HepG2 (cell line): ENCODE measurements at regions not wholly inside any gene's neighbourhood (a gene's known extent, or its start where the extent isn't known, plus 50 kb on each side); places are given as distances from the start of the nearest gene placed in this dataset.

Experiments
- CSRNP2 ChIP-seq: sonication (generic); formaldehyde crosslinking; conservative IDR thresholded peaks from 2 replicates; pipeline ENCODE4 v1.8.0; 2022; ENCODE audit warnings: low read depth, missing genetic modification reagents
- NFE2L1 ChIP-seq: sonication (generic); formaldehyde crosslinking; IDR thresholded peaks from 2 replicates; pipeline ENCODE4 v1.4.0; 2020; ENCODE audit warnings: missing genetic modification reagents, mild to moderate bottlenecking, borderline replicate concordance
- RXRA ChIP-seq: sonication (generic); formaldehyde crosslinking; IDR thresholded peaks from 2 replicates; pipeline ENCODE4 v1.5.1; 2020; ENCODE audit warnings: missing genetic modification reagents
- SKIL ChIP-seq: sonication (generic); formaldehyde crosslinking; IDR thresholded peaks from 2 replicates; pipeline ENCODE4 v1.8.0; 2022; ENCODE audit warnings: missing genetic modification reagents, mild to moderate bottlenecking, moderate library complexity, borderline replicate concordance
- TAF1 ChIP-seq: sonication (generic); formaldehyde crosslinking; IDR thresholded peaks from 2 replicates; pipeline ENCODE4 v1.4.0; 2020; ENCODE audit warnings: missing genetic modification reagents
- THAP8 ChIP-seq: sonication (generic); formaldehyde crosslinking; IDR thresholded peaks from 2 replicates; pipeline ENCODE4 v1.5.1; 2020; ENCODE audit warnings: missing genetic modification reagents, mild to moderate bottlenecking, borderline replicate concordance
- ZBTB26 ChIP-seq: IDR thresholded peaks from 2 replicates; pipeline ENCODE4 v1.6.1; 2016; ENCODE audit warnings: missing compliant biosample characterization, missing genetic modification reagents, borderline replicate concordance
- ZBTB3 ChIP-seq: sonication (generic); formaldehyde crosslinking; IDR thresholded peaks from 2 replicates; pipeline ENCODE4 v1.4.0; 2020; ENCODE audit warnings: low read depth, mild to moderate bottlenecking, moderate library complexity, missing genetic modification reagents, borderline replicate concordance
- ZBTB7B ChIP-seq: sonication (generic); formaldehyde crosslinking; IDR thresholded peaks from 2 replicates; pipeline ENCODE4 v1.4.0; 2020; ENCODE audit warnings: missing genetic modification reagents
- ZNF280B ChIP-seq: sonication (generic); formaldehyde crosslinking; IDR thresholded peaks from 2 replicates; pipeline ENCODE4 v1.5.0; 2020; ENCODE audit warnings: missing genetic modification reagents, mild to moderate bottlenecking, borderline replicate concordance
- ZNF280D ChIP-seq: sonication (generic); formaldehyde crosslinking; IDR thresholded peaks from 2 replicates; pipeline ENCODE4 v1.5.1; 2020; ENCODE audit warnings: mild to moderate bottlenecking, missing genetic modification reagents
- ZNF446 ChIP-seq: sonication (generic); formaldehyde crosslinking; IDR thresholded peaks from 2 replicates; pipeline ENCODE4 v1.5.0; 2020; ENCODE audit warnings: mild to moderate bottlenecking, missing genetic modification reagents
- ZNF558 ChIP-seq: sonication (generic); formaldehyde crosslinking; IDR thresholded peaks from 2 replicates; pipeline ENCODE4 v1.9.0; 2022; ENCODE audit warnings: mild to moderate bottlenecking, missing genetic modification reagents, borderline replicate concordance
- ZNF569 ChIP-seq: sonication (generic); formaldehyde crosslinking; IDR thresholded peaks from 2 replicates; pipeline ENCODE4 v1.5.0; 2020; ENCODE audit warnings: mild to moderate bottlenecking, missing genetic modification reagents, moderate library complexity, borderline replicate concordance
- ZNF710 ChIP-seq: sonication (generic); formaldehyde crosslinking; IDR thresholded peaks from 2 replicates; pipeline ENCODE4 v1.5.0; 2020; ENCODE audit warnings: mild to moderate bottlenecking, missing genetic modification reagents, borderline replicate concordance

- 0 out of 2 replicates have a peak, but pooled peaks have one; percentile 64 for TF ChIP-seq THAP8 (CRISPR knock-in tag)
- no peak for TF ChIP-seq ZNF569 (CRISPR knock-in tag)
- TF ChIP-seq CSRNP2 (CRISPR knock-in tag): no peak
- no peak for TF ChIP-seq ZNF446 (CRISPR knock-in tag)
- peak; percentile 97 for TF ChIP-seq ZBTB7B
- peak; percentile 57; the same call in 1 of the 2 replicates for TF ChIP-seq SKIL (CRISPR knock-in tag)
- TF ChIP-seq ZNF280D (CRISPR knock-in tag): peak; percentile 91; the same call in 1 of the 2 replicates
- TF ChIP-seq RXRA (CRISPR knock-in tag): peak; percentile 92
- TF ChIP-seq ZNF558 (CRISPR knock-in tag): no peak; the same call in 1 of the 2 replicates
- TF ChIP-seq TAF1 (CRISPR knock-in tag): peak; percentile 72; the same call in 1 of the 2 replicates
- peak; percentile 76 for TF ChIP-seq ZBTB3 (CRISPR knock-in tag)
- peak; percentile 88; the same call in 1 of the 2 replicates for TF ChIP-seq ZNF280B (CRISPR knock-in tag)
- TF ChIP-seq ZBTB26 (CRISPR knock-in tag): peak; percentile 89; the same call in 1 of the 2 replicates
- TF ChIP-seq ZNF710 (CRISPR knock-in tag): peak; percentile 95
- no peak for TF ChIP-seq NFE2L1
Observed at GRCh38 chr19:56900573-56901097, 60.1 kb upstream of the PEG3 start (continued).
